GM12892 (cell line): ENCODE measurements at regions not wholly inside any gene's neighbourhood (a gene's known extent, or its start where the extent isn't known, plus 50 kb on each side); places are given as distances from the start of the nearest gene placed in this dataset.

Experiments used
- POLR2A ChIP-seq: IDR thresholded peaks from 2 replicates; pipeline ENCODE4 v1.6.1; 2011; ENCODE audit warnings: low read depth, low read length, control low read depth
- POLR2AphosphoS5 ChIP-seq: IDR thresholded peaks from 2 replicates; pipeline ENCODE4 v1.6.1; 2011; ENCODE audit warnings: low read depth, low read length, control low read depth

DNA sequence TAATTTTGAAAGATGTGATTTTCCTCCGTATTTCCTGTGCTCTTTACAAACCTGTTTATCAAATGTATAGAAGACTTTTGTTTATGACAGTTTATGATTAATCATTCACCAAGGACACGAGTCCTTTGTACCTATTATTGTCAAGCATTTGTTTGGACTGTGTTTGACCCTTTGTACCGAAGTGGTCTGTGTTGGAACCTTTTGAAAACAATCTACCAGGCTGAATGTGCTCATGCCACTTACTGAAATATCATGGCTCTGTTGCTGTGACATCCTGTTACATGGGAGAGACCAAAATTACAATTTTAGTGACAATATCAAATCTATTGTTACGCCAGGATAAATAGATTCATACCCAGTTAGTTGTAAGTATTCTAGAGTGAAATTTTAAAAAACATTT lies 193.6 kb downstream of the IRS2 start:
- TF ChIP-seq POLR2A (no peak), POLR2AphosphoS5 (no peak)
